K562 (cell line): ENCODE measurements at regions not wholly inside any gene's neighbourhood (a gene's known extent, or its start where the extent isn't known, plus 50 kb on each side); places are given as distances from the start of the nearest gene placed in this dataset.

Experiments used
- ATAC-seq: fragments of 200-7000 bp; cut with Tn5 transposase; 3 replicates; pipeline ENCODE4 v1.9.1; 2020; ENCODE audit warnings: moderate library complexity
- BruUV-seq: library from RNA; stranded (reverse); fragments of 400-500 nt; replicated peaks from 2 replicates; lab custom pipeline; 2021; lab: Mats Ljungman, UMichigan
- CTCF ChIA-PET: fragments of 300-600 bp; formaldehyde crosslinking; extraction: SDS; loops from one replicate; lab custom pipeline; 2021; ENCODE audit warnings: low intra/inter-chr PET ratio; lab: Yijun Ruan, JAX
- POLR2A ChIA-PET: fragments of 300-600, 350-650 bp; sonication (Branson Sonifier 250); formaldehyde crosslinking; extraction: SDS; loops from one replicate; lab custom pipeline; 2021; ENCODE audit warnings: antibody characterized with exemption, inconsistent platforms; lab: Yijun Ruan, JAX
- DNase-seq, 4 experiments: peaks; one replicate each; pipeline versions ENCODE4 v3.0.0 to v3.0.0-alpha.2; 2011 to 2018; ENCODE audit warnings: low spot score in 3 of 4, mixed read lengths in 3 of 4; ENCODE audit errors: extremely low read depth in 1 of 4
- FAIRE-seq: peaks from 2 replicates; lab custom pipeline; 2011; peaks lifted over from hg19 to GRCh38; lab: Jason Lieb, UNC
- H2AFZ ChIP-seq: 2 replicates; pipeline ENCODE4 v1.6.0; 2011; ENCODE audit warnings: low read depth, low read length, control low read depth, inconsistent platforms
- H3K27ac ChIP-seq: fragments of 200-600 bp; 3 replicates; pipeline ENCODE4 v1.8.0; 2011; ENCODE audit warnings: low read depth, mild to moderate bottlenecking, control low read depth, inconsistent platforms, low read length, moderate library complexity, mixed read lengths; ENCODE audit errors: extremely low read depth
- H3K27me3 ChIP-seq, 2 experiments: fragments of 300-600 bp in 1 of 2; 2 replicates in 1 of 2; 3 replicates in 1 of 2; pipeline versions ENCODE4 v1.6.0 to v1.8.0; 2011; ENCODE audit warnings: inconsistent platforms in 2 of 2, low read length in 2 of 2, mild to moderate bottlenecking in 1 of 2, mixed read lengths in 1 of 2, moderate library complexity in 1 of 2; ENCODE audit not compliant: control insufficient read depth in 2 of 2, insufficient read depth in 2 of 2
- H3K36me3 ChIP-seq: fragments of 300-600 bp; 3 replicates; pipeline ENCODE4 v1.8.0; 2011; ENCODE audit warnings: mild to moderate bottlenecking, low read length, inconsistent platforms; ENCODE audit not compliant: control insufficient read depth, insufficient read depth
- H3K4me1 ChIP-seq, 2 experiments: fragments of 200-600 bp in 1 of 2; replicated peaks in 1 of 2; 2 replicates in 1 of 2; 3 replicates in 1 of 2; pipeline versions ENCODE4 v1.5.1 to v1.8.0; 2011; ENCODE audit warnings: inconsistent platforms in 2 of 2, low read length in 2 of 2, mild to moderate bottlenecking in 1 of 2, mixed read lengths in 1 of 2, moderate library complexity in 1 of 2; ENCODE audit not compliant: control insufficient read depth in 2 of 2, insufficient read depth in 2 of 2
- H3K4me2 ChIP-seq: 2 replicates; pipeline ENCODE4 v1.6.1; 2011; ENCODE audit warnings: low read length, control low read depth, inconsistent platforms, mixed read lengths; ENCODE audit not compliant: insufficient read depth
- H3K4me3 ChIP-seq: fragments of 200-600 bp; sonication (generic), shearing (Covaris generic); 2 replicates; pipeline ENCODE4 v1.5.1; 2016; ENCODE audit warnings: control low read depth, inconsistent platforms
- H3K79me2 ChIP-seq: fragments of 200-600 bp; 3 replicates; pipeline ENCODE4 v1.8.0; 2011; ENCODE audit warnings: low read length, inconsistent platforms; ENCODE audit not compliant: control insufficient read depth, insufficient read depth
- H3K9ac ChIP-seq, 2 experiments: 2 replicates each; pipeline versions ENCODE4 v1.6.0 to v1.6.1; 2011; ENCODE audit warnings: low read depth in 2 of 2, low read length in 2 of 2, control low read depth in 1 of 2, inconsistent platforms in 1 of 2, mild to moderate bottlenecking in 1 of 2, mixed read lengths in 1 of 2; ENCODE audit not compliant: insufficient read depth in 1 of 2
- H3K9me1 ChIP-seq: one replicate; pipeline ENCODE4 v1.6.0; 2011; ENCODE audit warnings: inconsistent platforms, mild to moderate bottlenecking, low read length, moderate library complexity; ENCODE audit not compliant: control insufficient read depth, insufficient read depth
- H3K9me3 ChIP-seq: replicated peaks from 2 replicates; pipeline ENCODE4 v1.5.1; 2011; ENCODE audit warnings: low read depth, low read length, inconsistent platforms; ENCODE audit not compliant: control insufficient read depth, insufficient read depth
- H4K20me1 ChIP-seq: replicated peaks from 2 replicates; pipeline ENCODE4 v1.6.1; 2011; ENCODE audit warnings: low read length, inconsistent platforms, mixed read lengths; ENCODE audit not compliant: control insufficient read depth, insufficient read depth
- EP400 ChIP-seq: fragments of 450-650 bp; IDR thresholded peaks from 2 replicates; pipeline ENCODE4 v1.6.1; 2017; ENCODE audit warnings: antibody characterized with exemption, mild to moderate bottlenecking, moderate library complexity
- HCFC1 ChIP-seq: IDR thresholded peaks from 2 replicates; pipeline ENCODE4 v1.6.1; 2012; ENCODE audit warnings: low read depth, low read length, improper control_type of control experiment
- HLTF ChIP-seq: fragments of 450-650 bp; IDR thresholded peaks from 2 replicates; pipeline ENCODE4 v1.6.1; 2016
- NFIC ChIP-seq: fragments of 450-650 bp; IDR thresholded peaks from 2 replicates; pipeline ENCODE4 v1.6.1; 2017; ENCODE audit warnings: mild to moderate bottlenecking, inconsistent platforms
- NR1H2 ChIP-seq: sonication (generic); formaldehyde crosslinking; IDR thresholded peaks from 2 replicates; pipeline ENCODE4 v1.4.0; 2020; ENCODE audit warnings: mild to moderate bottlenecking, missing genetic modification reagents
- ZNF134 ChIP-seq: fragments of 250-450 bp; sonication (Bioruptor Pico); conservative IDR thresholded peaks from 2 replicates; pipeline ENCODE4 v1.4.0; 2020
- ZNF253 ChIP-seq: fragments of 250-450 bp; sonication (Bioruptor Pico); conservative IDR thresholded peaks from 2 replicates; pipeline ENCODE4 v1.6.1; 2021; ENCODE audit warnings: mild to moderate bottlenecking
- ZNF766 ChIP-seq: fragments of 200-800 bp; sonication (Bioruptor generic); conservative IDR thresholded peaks from 2 replicates; pipeline ENCODE4 v1.6.1; 2016; ENCODE audit warnings: missing genetic modification characterization, missing compliant biosample characterization
- ZNF830 ChIP-seq: fragments of 250-450 bp; sonication (Bioruptor Pico); IDR thresholded peaks from 2 replicates; pipeline ENCODE4 v1.5.0; 2021; ENCODE audit warnings: mild to moderate bottlenecking
- WGBS: fragments of 100-300 bp; shearing (Covaris generic); methylation state at CpG from one replicate; pipeline ENCODE4 v1.1.6; 2016; ENCODE audit warnings: low coverage, mixed read lengths; ENCODE audit not compliant: insufficient coverage; ENCODE audit errors: missing lambda C conversion rate; 5-methylcytosine and 5-hydroxymethylcytosine counted together
- in situ Hi-C: fragments of 300-500 bp; cut with MboI; formaldehyde crosslinking; loops from 4 replicates; pipeline ENCODE4 v1.15.0; 2018; ENCODE audit warnings: inconsistent platforms, mixed read lengths
- intact Hi-C: fragments of 100-400 bp; cut with micrococcal nuclease; formaldehyde crosslinking; loops from 2 replicates; pipeline ENCODE4 v1.14.2; 2022
- TF ChIP-seq, protein P1 (sequence below): conservative IDR thresholded peaks from 2 replicates; pipeline ENCODE4 v1.6.1; 2011; ENCODE audit warnings: low read depth, mild to moderate bottlenecking, low read length; ENCODE audit not compliant: control insufficient read depth

DNA sequence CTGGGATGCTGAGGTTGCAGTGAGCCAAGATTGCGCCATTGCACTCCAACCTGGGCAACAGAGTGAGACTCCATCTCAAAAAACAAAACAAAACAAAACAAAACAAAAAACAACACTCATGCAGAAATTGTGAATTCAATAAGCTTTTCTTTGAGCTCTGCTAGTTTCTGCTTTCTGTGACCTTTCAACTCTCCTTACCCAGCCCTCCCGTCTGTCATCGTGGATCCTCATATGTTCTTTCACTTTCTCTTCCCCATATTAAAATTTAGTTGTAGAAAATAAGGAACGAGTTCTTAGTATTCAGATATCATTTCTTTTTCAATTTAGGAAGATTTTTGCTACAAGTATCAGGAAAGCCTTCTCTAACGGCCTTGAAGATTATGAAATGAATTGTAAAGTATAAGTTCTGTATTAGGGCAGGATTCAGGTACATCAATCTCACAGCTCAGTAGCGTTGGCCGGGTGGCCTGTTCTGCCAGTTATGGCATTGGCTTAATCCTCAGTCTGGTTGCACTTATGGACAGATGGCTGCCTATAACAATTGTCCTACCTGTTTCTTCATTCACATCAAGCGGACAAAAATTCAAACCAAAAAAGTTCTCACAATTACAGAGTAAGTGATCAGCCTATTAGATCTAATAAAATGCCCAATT, 1167.0 kb downstream of the SORCS3 start:
- Histone ChIP-seq H3K4me1 (no peaks in the 10 kb centered on the region), H3K79me2 (no peaks in the 10 kb centered on the region), H3K27ac (no peak overlapping the region), H2AFZ (no peak overlapping the region), H3K4me2 (no peak overlapping the region), H3K9me3 (no peaks in the 10 kb centered on the region), H3K4me3 (no peak overlapping the region), H3K9ac (no peak overlapping the region), H3K27me3 (no peaks in the 10 kb centered on the region), H3K9me1 (no peaks in the 10 kb centered on the region), H3K36me3 (no peaks in the 10 kb centered on the region), H4K20me1 (no peaks in the 10 kb centered on the region)
- DNase-seq (no peak), ATAC-seq (no peak), FAIRE-seq (no peak)
- BruUV-seq, result no TSS peak
- in situ Hi-C loops (no loop called here), intact Hi-C loops (no loop called here)
- TF ChIP-seq HCFC1, result no peak
- TF ChIP-seq HLTF, result no peak
- no peak for TF ChIP-seq NR1H2 (CRISPR knock-in tag)
- no peak for TF ChIP-seq ZNF253 (CRISPR knock-in tag)
- TF ChIP-seq, protein P1, sequence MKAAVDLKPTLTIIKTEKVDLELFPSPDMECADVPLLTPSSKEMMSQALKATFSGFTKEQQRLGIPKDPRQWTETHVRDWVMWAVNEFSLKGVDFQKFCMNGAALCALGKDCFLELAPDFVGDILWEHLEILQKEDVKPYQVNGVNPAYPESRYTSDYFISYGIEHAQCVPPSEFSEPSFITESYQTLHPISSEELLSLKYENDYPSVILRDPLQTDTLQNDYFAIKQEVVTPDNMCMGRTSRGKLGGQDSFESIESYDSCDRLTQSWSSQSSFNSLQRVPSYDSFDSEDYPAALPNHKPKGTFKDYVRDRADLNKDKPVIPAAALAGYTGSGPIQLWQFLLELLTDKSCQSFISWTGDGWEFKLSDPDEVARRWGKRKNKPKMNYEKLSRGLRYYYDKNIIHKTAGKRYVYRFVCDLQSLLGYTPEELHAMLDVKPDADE, result no peak
- TF ChIP-seq EP400, result no peak
- no peak for TF ChIP-seq NFIC
- TF ChIP-seq ZNF134 (CRISPR knock-in tag), result no peak
- no peak for TF ChIP-seq ZNF830 (CRISPR knock-in tag)
- no peak for TF ChIP-seq ZNF766 (CRISPR knock-in tag)
- ChIA-PET CTCF (no interaction called here), POLR2A (interaction anchor here (0.6 kb wide), 1 partner anchor 29 kb away, joined by 3 read pairs; no protein-coding TSS in a partner anchor)
- WGBS, result 0% methylated on average over 7 of the region's 8 CpGs
